Nucleus accumbens (tissue), 56 donors: ENCODE measurements at regions not wholly inside any gene's neighbourhood (a gene's known extent, or its start where the extent isn't known, plus 50 kb on each side); places are given as distances from the start of the nearest gene placed in this dataset.

Source experiments
- DNase-seq, 56 donors: peaks; one replicate each; lab custom pipeline; 2025; lab: John Stamatoyannopoulos, UW

- no peak for DNase-seq
Observed at GRCh38 chr6:151753581-151753980, 53.9 kb upstream of the ESR1 start.

GRCh38 chr6:151757506-151757955 lies 50.0 kb upstream of the ESR1 start:
- DNase-seq = no peak
